Nephron (organoid): ENCODE measurements at regions not wholly inside any gene's neighbourhood (a gene's known extent, or its start where the extent isn't known, plus 50 kb on each side); places are given as distances from the start of the nearest gene placed in this dataset.

Experiments
- H3K27ac Mint-ChIP-seq, 3 experiments: 2 replicates each; pipeline ENCODE4 v1.8.0; 2020; ENCODE audit warnings: mixed read lengths in 3 of 3, mild to moderate bottlenecking in 2 of 3, moderate library complexity in 1 of 3
- H3K27me3 Mint-ChIP-seq: 2 replicates; pipeline ENCODE4 v1.8.0; 2021; ENCODE audit warnings: low read depth, mild to moderate bottlenecking, moderate library complexity, mixed read lengths
- H3K36me3 Mint-ChIP-seq: 2 replicates; pipeline ENCODE4 v1.8.0; 2020; ENCODE audit warnings: low read depth, mixed read lengths
- H3K4me1 Mint-ChIP-seq: 2 replicates; pipeline ENCODE4 v1.8.0; 2020; ENCODE audit warnings: mixed read lengths
- H3K4me3 Mint-ChIP-seq, 3 experiments: 2 replicates each; pipeline ENCODE4 v1.8.0; 2020; ENCODE audit warnings: mild to moderate bottlenecking in 3 of 3, mixed read lengths in 3 of 3, moderate library complexity in 2 of 3
- H3K9me3 Mint-ChIP-seq: 2 replicates; pipeline ENCODE4 v1.8.0; 2020; ENCODE audit warnings: mixed read lengths
- TF ChIP-seq, protein P1 (sequence below), 3 experiments: fragments of 200-600 bp; sonication (generic); IDR thresholded peaks; one replicate each; pipeline ENCODE4 v1.5.0; 2021; ENCODE audit warnings: antibody characterized with exemption in 3 of 3; ENCODE audit not compliant: unreplicated experiment in 3 of 3

GRCh38 chr4:129453524-129454200 is 357.7 kb downstream of the C4orf33 start:
- H3K27ac Mint-ChIP-seq = no peak overlapping the region
- H3K36me3 Mint-ChIP-seq = no peaks in the 10 kb centered on the region
- H3K4me3 Mint-ChIP-seq = no peak overlapping the region
- peaks cover 23% of the 10 kb centered on the region for H3K4me1 Mint-ChIP-seq
- peaks cover 4% of the 10 kb centered on the region for H3K9me3 Mint-ChIP-seq
- no peaks in the 10 kb centered on the region for H3K27me3 Mint-ChIP-seq
- TF ChIP-seq, protein P1, sequence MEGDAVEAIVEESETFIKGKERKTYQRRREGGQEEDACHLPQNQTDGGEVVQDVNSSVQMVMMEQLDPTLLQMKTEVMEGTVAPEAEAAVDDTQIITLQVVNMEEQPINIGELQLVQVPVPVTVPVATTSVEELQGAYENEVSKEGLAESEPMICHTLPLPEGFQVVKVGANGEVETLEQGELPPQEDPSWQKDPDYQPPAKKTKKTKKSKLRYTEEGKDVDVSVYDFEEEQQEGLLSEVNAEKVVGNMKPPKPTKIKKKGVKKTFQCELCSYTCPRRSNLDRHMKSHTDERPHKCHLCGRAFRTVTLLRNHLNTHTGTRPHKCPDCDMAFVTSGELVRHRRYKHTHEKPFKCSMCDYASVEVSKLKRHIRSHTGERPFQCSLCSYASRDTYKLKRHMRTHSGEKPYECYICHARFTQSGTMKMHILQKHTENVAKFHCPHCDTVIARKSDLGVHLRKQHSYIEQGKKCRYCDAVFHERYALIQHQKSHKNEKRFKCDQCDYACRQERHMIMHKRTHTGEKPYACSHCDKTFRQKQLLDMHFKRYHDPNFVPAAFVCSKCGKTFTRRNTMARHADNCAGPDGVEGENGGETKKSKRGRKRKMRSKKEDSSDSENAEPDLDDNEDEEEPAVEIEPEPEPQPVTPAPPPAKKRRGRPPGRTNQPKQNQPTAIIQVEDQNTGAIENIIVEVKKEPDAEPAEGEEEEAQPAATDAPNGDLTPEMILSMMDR (IDR thresholded peaks at IDR 0.05; ENCODE audit: unreplicated experiment in 3 of 3) = no peak

DNA sequence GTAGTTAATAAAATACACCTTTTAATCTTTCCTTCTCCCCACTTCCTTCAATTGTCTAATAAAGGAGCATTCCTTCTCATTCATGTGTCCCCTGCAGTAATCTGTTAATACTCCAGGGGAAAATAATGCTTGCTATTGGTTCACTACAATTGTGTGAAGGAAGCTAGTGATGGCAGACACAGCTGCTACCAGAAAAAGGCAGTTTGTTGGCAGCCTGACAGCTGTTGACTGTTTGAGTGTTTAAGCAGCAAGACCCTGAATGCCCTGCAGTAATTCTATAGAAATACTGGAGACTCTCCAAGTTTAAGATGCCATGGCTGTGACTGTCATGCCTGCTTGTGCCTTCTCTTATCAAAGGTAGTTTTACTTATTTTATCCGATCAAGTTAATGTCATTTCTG is 359.5 kb downstream of the C4orf33 start:
- no peak overlapping the region for H3K27ac Mint-ChIP-seq
- no peaks in the 10 kb centered on the region for H3K27me3 Mint-ChIP-seq
- no peaks in the 10 kb centered on the region for H3K9me3 Mint-ChIP-seq
- TF ChIP-seq, protein P1 (IDR thresholded peaks at IDR 0.05; ENCODE audit: unreplicated experiment in 3 of 3) = no peak
- no peak overlapping the region for H3K4me3 Mint-ChIP-seq
- peaks cover 23% of the 10 kb centered on the region for H3K4me1 Mint-ChIP-seq
- H3K36me3 Mint-ChIP-seq = no peaks in the 10 kb centered on the region

DNA sequence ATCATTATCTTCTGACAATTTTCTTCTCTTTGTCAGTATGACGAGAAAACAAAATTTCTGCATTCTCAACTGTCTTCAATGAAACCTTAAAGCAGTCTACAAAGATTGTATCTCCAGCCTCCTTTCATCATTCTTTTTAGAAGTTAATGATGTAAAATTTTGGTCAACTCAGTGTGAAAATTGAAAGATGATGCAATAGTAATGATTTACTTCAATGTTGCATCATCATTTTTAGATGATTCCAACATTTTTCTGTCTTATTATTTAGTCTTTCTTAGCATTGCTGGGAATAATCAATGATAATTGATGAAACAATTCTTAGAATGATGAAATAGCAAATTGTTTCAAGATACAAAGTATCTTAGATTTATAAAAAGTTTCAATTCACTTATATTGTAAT is 372.7 kb downstream of the C4orf33 start:
- H3K27ac Mint-ChIP-seq = no peak overlapping the region
- H3K36me3 Mint-ChIP-seq = no peaks in the 10 kb centered on the region
- no peak overlapping the region for H3K4me3 Mint-ChIP-seq
- no peaks in the 10 kb centered on the region for H3K27me3 Mint-ChIP-seq
- no peaks in the 10 kb centered on the region for H3K4me1 Mint-ChIP-seq
- peaks cover 10% of the 10 kb centered on the region for H3K9me3 Mint-ChIP-seq
- TF ChIP-seq, protein P1 (IDR thresholded peaks at IDR 0.05; ENCODE audit: unreplicated experiment in 3 of 3) = no peak

GRCh38 chr4:129474698-129475097 is 378.7 kb downstream of the C4orf33 start:
- Mint-ChIP-seq H3K9me3 (peaks cover 19% of the 10 kb centered on the region), H3K27ac (no peak overlapping the region), H3K27me3 (no peaks in the 10 kb centered on the region), H3K4me1 (no peaks in the 10 kb centered on the region), H3K4me3 (no peak overlapping the region), H3K36me3 (no peaks in the 10 kb centered on the region)
- TF ChIP-seq, protein P1 (IDR thresholded peaks at IDR 0.05; ENCODE audit: unreplicated experiment in 3 of 3) = no peak

- Mint-ChIP-seq H3K9me3 (no peaks in the 10 kb centered on the region), H3K4me1 (peaks cover 4% of the 10 kb centered on the region), H3K4me3 (no peak overlapping the region), H3K27me3 (no peaks in the 10 kb centered on the region), H3K27ac (no peak overlapping the region), H3K36me3 (no peaks in the 10 kb centered on the region)
- TF ChIP-seq, protein P1 (IDR thresholded peaks at IDR 0.05; ENCODE audit: unreplicated experiment in 3 of 3) = no peak
Measured at GRCh38 chr4:129481107-129481506, 385.2 kb downstream of the C4orf33 start.

DNA sequence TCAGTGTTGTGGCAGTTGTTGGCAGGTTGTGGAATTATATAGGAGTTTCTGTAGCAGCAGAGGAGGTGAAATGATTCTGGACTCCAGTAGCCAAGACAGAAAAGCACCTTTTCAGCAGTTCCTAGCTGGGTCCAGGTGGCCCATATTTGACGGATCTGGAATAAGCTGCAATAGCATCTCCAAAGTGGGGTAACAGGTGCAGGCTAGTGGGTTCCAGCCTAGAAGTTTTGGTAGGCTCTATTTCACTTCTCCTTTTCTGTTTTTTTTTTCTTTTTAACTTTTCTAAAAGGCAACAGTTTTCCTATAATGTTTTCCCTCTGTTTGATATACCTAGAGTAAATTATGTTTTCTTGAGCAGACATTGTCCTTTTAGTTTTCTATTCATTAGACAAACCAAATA is 392.5 kb downstream of the C4orf33 start:
- TF ChIP-seq, protein P1 (IDR thresholded peaks at IDR 0.05; ENCODE audit: unreplicated experiment in 3 of 3) = no peak
- Mint-ChIP-seq H3K4me3 (no peak overlapping the region), H3K36me3 (no peaks in the 10 kb centered on the region), H3K4me1 (peaks cover 4% of the 10 kb centered on the region), H3K9me3 (no peaks in the 10 kb centered on the region), H3K27ac (no peak overlapping the region), H3K27me3 (no peaks in the 10 kb centered on the region)
